Left lung (tissue), 4 donors: ENCODE measurements at regions not wholly inside any gene's neighbourhood (a gene's known extent, or its start where the extent isn't known, plus 50 kb on each side); places are given as distances from the start of the nearest gene placed in this dataset.

Source experiments
- ATAC-seq: fragments of 200-7000 bp; cut with Tn5 transposase; one replicate; pipeline ENCODE4 v1.9.1; 2020; ENCODE audit warnings: moderate library complexity
- DNase-seq, 4 donors: peaks; one replicate each; pipeline ENCODE4 v3.0.0-alpha.2; 2013 to 2020
- H3K27ac ChIP-seq, 2 donors: fragments of 200-600 bp; sonication (generic) in 1 of 2; one replicate each; pipeline versions ENCODE4 v1.5.0 to v1.8.0; 2020 to 2021
- H3K27me3 ChIP-seq, 2 donors: fragments of 200-600 bp; sonication (generic) in 1 of 2; one replicate each; pipeline versions ENCODE4 v1.5.0 to v1.8.0; 2020 to 2021
- H3K36me3 ChIP-seq, 2 donors: fragments of 200-600 bp; sonication (generic) in 1 of 2; one replicate each; pipeline versions ENCODE4 v1.5.0 to v1.8.0; 2020 to 2021
- H3K4me1 ChIP-seq, 2 donors: fragments of 200-600 bp; one replicate each; pipeline ENCODE4 v1.8.0; 2021
- H3K4me3 ChIP-seq, 2 donors: fragments of 200-600 bp; sonication (generic) in 1 of 2; one replicate each; pipeline versions ENCODE4 v1.5.0 to v1.8.0; 2020 to 2021; ENCODE audit warnings: mild to moderate bottlenecking in 1 of 2
- H3K9me3 ChIP-seq, 2 donors: fragments of 200-600 bp; sonication (generic) in 1 of 2; one replicate each; pipeline versions ENCODE4 v1.5.0 to v1.8.0; 2020 to 2021
- CTCF ChIP-seq, 2 donors: fragments of 200-600 bp; sonication (generic) in 1 of 2; IDR thresholded peaks; one replicate each; pipeline versions ENCODE4 v1.5.0 to v1.8.0; 2021; ENCODE audit warnings: antibody characterized with exemption in 2 of 2
- intact Hi-C, 2 donors: fragments of 100-400 bp; cut with DNase I; formaldehyde crosslinking; loops; one replicate each; pipeline versions ENCODE4 v1.11.2 to v1.14.2; 2022
- donor health status: DM: no; HTN: yes; CAD: no.
- donor health status: DM: no; HTN: no; CAD: no.

- peaks cover 0 to 4% of the 10 kb centered on the region in 2 donors for H3K9me3 ChIP-seq
- ATAC-seq (no peak), DNase-seq (no peak)
- H3K27me3 ChIP-seq: no peaks in the 10 kb centered on the region
- no peak overlapping the region for H3K27ac ChIP-seq
- intact Hi-C loops: no loop called here
- H3K36me3 ChIP-seq: no peaks in the 10 kb centered on the region
- no peak for TF ChIP-seq CTCF (IDR thresholded peaks at IDR 0.05)
- H3K4me3 ChIP-seq: no peak overlapping the region
- peaks cover 0 to 22% of the 10 kb centered on the region in 2 donors for H3K4me1 ChIP-seq
Observed at GRCh38 chr6:15058200-15059061, 187.4 kb upstream of the JARID2 start.

GRCh38 chr6:15061180-15061641 lies 184.7 kb upstream of the JARID2 start:
- Histone ChIP-seq H3K9me3 (peaks cover 0 to 4% of the 10 kb centered on the region in 2 donors), H3K4me1 (peaks cover 0 to 34% of the 10 kb centered on the region in 2 donors), H3K4me3 (no peak overlapping the region), H3K27ac (peak overlapping the region in 1 of 2 donors; percentile 46), H3K27me3 (no peaks in the 10 kb centered on the region), H3K36me3 (no peaks in the 10 kb centered on the region)
- ATAC-seq (no peak), DNase-seq (no peak)
- TF ChIP-seq CTCF (IDR thresholded peaks at IDR 0.05): no peak
- intact Hi-C loops: no loop called here

- peaks cover 0 to 4% of the 10 kb centered on the region in 2 donors for H3K9me3 ChIP-seq
- no peaks in the 10 kb centered on the region for H3K36me3 ChIP-seq
- ATAC-seq (no peak), DNase-seq (no peak)
- intact Hi-C loops: no loop called here
- TF ChIP-seq CTCF (IDR thresholded peaks at IDR 0.05): no peak
- H3K4me1 ChIP-seq: peaks cover 0 to 38% of the 10 kb centered on the region in 2 donors
- H3K27ac ChIP-seq: peak overlapping the region in 1 of 2 donors; percentile 46
- no peak overlapping the region for H3K4me3 ChIP-seq
- H3K27me3 ChIP-seq: no peaks in the 10 kb centered on the region
Observed at GRCh38 chr6:15061908-15062515, 183.9 kb upstream of the JARID2 start.

GRCh38 chr6:15062516-15063252 lies 183.2 kb upstream of the JARID2 start:
- ATAC-seq (no peak), DNase-seq (no peak)
- intact Hi-C loops: no loop called here
- H3K36me3 ChIP-seq: no peaks in the 10 kb centered on the region
- H3K27ac ChIP-seq: peak overlapping the region in 1 of 2 donors; percentile 63
- H3K4me3 ChIP-seq: no peak overlapping the region
- peaks cover 0 to 41% of the 10 kb centered on the region in 2 donors for H3K4me1 ChIP-seq
- H3K27me3 ChIP-seq: no peaks in the 10 kb centered on the region
- peaks cover 0 to 4% of the 10 kb centered on the region in 2 donors for H3K9me3 ChIP-seq
- TF ChIP-seq CTCF (IDR thresholded peaks at IDR 0.05): no peak
